SU-DHL-6 (cell line): ENCODE measurements at regions not wholly inside any gene's neighbourhood (a gene's known extent, or its start where the extent isn't known, plus 50 kb on each side); places are given as distances from the start of the nearest gene placed in this dataset.

ENCODE experiments used
- EZH2phosphoT487 ChIP-seq: fragments of 200-600 bp; sonication (generic), shearing (Covaris generic); conservative IDR thresholded peaks from 2 replicates; pipeline ENCODE4 v1.6.1; 2018; ENCODE audit warnings: mild to moderate bottlenecking, antibody characterized with exemption, low read length, moderate library complexity, mixed read lengths
- TF ChIP-seq, protein P1 (sequence below): fragments of 200-600 bp; sonication (generic); IDR thresholded peaks from one replicate; pipeline ENCODE4 v1.5.1; 2017; ENCODE audit warnings: antibody characterized with exemption, mild to moderate bottlenecking, low read length, moderate library complexity; ENCODE audit not compliant: insufficient read depth, poor library complexity, severe bottlenecking

DNA sequence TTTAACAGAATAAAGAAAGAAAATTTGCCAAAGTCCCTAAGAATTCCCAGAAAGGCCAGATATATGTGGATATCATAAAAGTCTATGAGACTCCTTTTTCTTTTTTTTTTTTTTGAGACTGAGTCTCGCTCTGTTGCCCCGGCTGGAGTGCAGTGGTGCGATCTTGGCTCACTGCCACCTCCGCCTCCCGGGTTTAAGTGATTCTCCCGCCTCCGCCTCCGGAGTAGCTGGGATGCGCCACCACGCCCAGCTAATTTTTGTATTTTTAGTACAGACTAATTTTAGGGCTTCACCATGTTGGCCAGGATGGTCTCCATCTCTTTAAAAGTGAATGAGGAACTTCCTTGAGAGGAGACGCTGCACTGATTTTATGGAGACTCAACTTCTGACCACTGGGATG, 335.2 kb downstream of the FBXO15 start:
- TF ChIP-seq, protein P1, sequence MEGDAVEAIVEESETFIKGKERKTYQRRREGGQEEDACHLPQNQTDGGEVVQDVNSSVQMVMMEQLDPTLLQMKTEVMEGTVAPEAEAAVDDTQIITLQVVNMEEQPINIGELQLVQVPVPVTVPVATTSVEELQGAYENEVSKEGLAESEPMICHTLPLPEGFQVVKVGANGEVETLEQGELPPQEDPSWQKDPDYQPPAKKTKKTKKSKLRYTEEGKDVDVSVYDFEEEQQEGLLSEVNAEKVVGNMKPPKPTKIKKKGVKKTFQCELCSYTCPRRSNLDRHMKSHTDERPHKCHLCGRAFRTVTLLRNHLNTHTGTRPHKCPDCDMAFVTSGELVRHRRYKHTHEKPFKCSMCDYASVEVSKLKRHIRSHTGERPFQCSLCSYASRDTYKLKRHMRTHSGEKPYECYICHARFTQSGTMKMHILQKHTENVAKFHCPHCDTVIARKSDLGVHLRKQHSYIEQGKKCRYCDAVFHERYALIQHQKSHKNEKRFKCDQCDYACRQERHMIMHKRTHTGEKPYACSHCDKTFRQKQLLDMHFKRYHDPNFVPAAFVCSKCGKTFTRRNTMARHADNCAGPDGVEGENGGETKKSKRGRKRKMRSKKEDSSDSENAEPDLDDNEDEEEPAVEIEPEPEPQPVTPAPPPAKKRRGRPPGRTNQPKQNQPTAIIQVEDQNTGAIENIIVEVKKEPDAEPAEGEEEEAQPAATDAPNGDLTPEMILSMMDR: no peak
- no peak for TF ChIP-seq EZH2phosphoT487
